ENCODE measurements at regions not wholly inside any gene's neighbourhood (a gene's known extent, or its start where the extent isn't known, plus 50 kb on each side); places are given as distances from the start of the nearest gene placed in this dataset.
A peak's percentile ranks its signal among the peaks of the same experiment; 100 is the strongest.

GRCh38 chrX:39456894-39457604, 640.7 kb downstream of the BCOR start:
- DNase-seq (ENCODE audit: low read depth), result peak; percentile 25
- TF ChIP-seq CTCF (conservative IDR thresholded peaks at IDR 0.05; ENCODE audit: low read depth, low read length), result no peak
- no peak overlapping the region for H3K4me3 ChIP-seq (ENCODE audit: low read depth, low read length)

- no peak for TF ChIP-seq CTCF (conservative IDR thresholded peaks at IDR 0.05; ENCODE audit: low read depth, low read length)
These were observed 639.0 kb downstream of the BCOR start for GRCh38 chrX:39458779-39459178.

GRCh38 chrX:39459204-39459603, 638.6 kb downstream of the BCOR start:
- no peak for TF ChIP-seq CTCF (conservative IDR thresholded peaks at IDR 0.05; ENCODE audit: low read depth, low read length)
- H3K4me3 ChIP-seq (ENCODE audit: low read depth, low read length), result no peak overlapping the region

More at GRCh38 chrX:39458779-39459178, 639.0 kb downstream of the BCOR start:
- H3K4me3 ChIP-seq (ENCODE audit: low read depth, low read length), result no peak overlapping the region
- DNase-seq (ENCODE audit: low read depth), result no peak

GRCh38 chrX:39459952-39460351, 637.8 kb downstream of the BCOR start:
- no peak for TF ChIP-seq CTCF (conservative IDR thresholded peaks at IDR 0.05; ENCODE audit: low read depth, low read length)
- DNase-seq (ENCODE audit: low read depth), result no peak
- no peak overlapping the region for H3K4me3 ChIP-seq (ENCODE audit: low read depth, low read length)

More at GRCh38 chrX:39459204-39459603, 638.6 kb downstream of the BCOR start:
- DNase-seq (ENCODE audit: low read depth), result no peak

- TF ChIP-seq CTCF (conservative IDR thresholded peaks at IDR 0.05; ENCODE audit: low read depth, low read length), result no peak
These were observed 637.3 kb downstream of the BCOR start for GRCh38 chrX:39460499-39460898.

GRCh38 chrX:39462835-39463234, 634.9 kb downstream of the BCOR start:
- TF ChIP-seq CTCF (conservative IDR thresholded peaks at IDR 0.05; ENCODE audit: low read depth, low read length), result no peak
- DNase-seq (ENCODE audit: low read depth), result no peak
- no peak overlapping the region for H3K4me3 ChIP-seq (ENCODE audit: low read depth, low read length)

More at GRCh38 chrX:39460499-39460898, 637.3 kb downstream of the BCOR start:
- no peak overlapping the region for H3K4me3 ChIP-seq (ENCODE audit: low read depth, low read length)
- no peak for DNase-seq (ENCODE audit: low read depth)

GRCh38 chrX:39464253-39464652, 633.5 kb downstream of the BCOR start:
- no peak for DNase-seq (ENCODE audit: low read depth)
- no peak for TF ChIP-seq CTCF (conservative IDR thresholded peaks at IDR 0.05; ENCODE audit: low read depth, low read length)
- no peak overlapping the region for H3K4me3 ChIP-seq (ENCODE audit: low read depth, low read length)

Data from choroid plexus epithelial cell (primary cell).